Smooth muscle cell (in vitro differentiated cells): ENCODE measurements at regions not wholly inside any gene's neighbourhood (a gene's known extent, or its start where the extent isn't known, plus 50 kb on each side); places are given as distances from the start of the nearest gene placed in this dataset.

ENCODE experiments used
- DNase-seq: peaks from one replicate; lab custom pipeline; 2025; ENCODE audit not compliant: unreplicated experiment; lab: John Stamatoyannopoulos, UW
- H2AFZ ChIP-seq: fragments of 200-600 bp; sonication (generic); 2 replicates; pipeline ENCODE4 v1.6.0; 2016; ENCODE audit warnings: antibody characterized with exemption, low read depth, mild to moderate bottlenecking
- H3F3A ChIP-seq: fragments of 200-600 bp; sonication (generic); 2 replicates; pipeline ENCODE4 v1.6.0; 2017; ENCODE audit warnings: antibody characterized with exemption, low read depth
- H3K27ac ChIP-seq: fragments of 200-600 bp; sonication (generic); 2 replicates; pipeline ENCODE4 v1.5.1; 2016; ENCODE audit warnings: low read depth, mild to moderate bottlenecking
- H3K27me3 ChIP-seq: fragments of 200-600 bp; sonication (generic); 2 replicates; pipeline ENCODE4 v1.6.1; 2016; ENCODE audit warnings: low read depth, mild to moderate bottlenecking
- H3K36me3 ChIP-seq: fragments of 200-600 bp; sonication (generic); 2 replicates; pipeline ENCODE4 v1.5.1; 2016; ENCODE audit warnings: low read depth
- H3K4me1 ChIP-seq: fragments of 200-600 bp; sonication (generic); 2 replicates; pipeline ENCODE4 v1.5.1; 2016; ENCODE audit warnings: low read depth
- H3K4me2 ChIP-seq: fragments of 200-600 bp; sonication (generic); 2 replicates; pipeline ENCODE4 v1.6.0; 2016; ENCODE audit warnings: mild to moderate bottlenecking
- H3K4me3 ChIP-seq: fragments of 200-600 bp; sonication (generic); 2 replicates; pipeline ENCODE4 v1.5.1; 2016; ENCODE audit warnings: mild to moderate bottlenecking
- H3K79me2 ChIP-seq: fragments of 200-600 bp; sonication (generic); 2 replicates; pipeline ENCODE4 v1.6.0; 2016; ENCODE audit warnings: low read depth, mild to moderate bottlenecking
- H3K9ac ChIP-seq: fragments of 200-600 bp; sonication (generic); 2 replicates; pipeline ENCODE4 v1.6.0; 2016; ENCODE audit warnings: low read depth
- H3K9me3 ChIP-seq: fragments of 200-600 bp; sonication (generic); replicated peaks from 2 replicates; pipeline ENCODE4 v1.5.1; 2016; ENCODE audit warnings: low read depth
- H4K20me1 ChIP-seq: fragments of 200-600 bp; sonication (generic); 2 replicates; pipeline ENCODE4 v1.6.0; 2016; ENCODE audit warnings: low read depth
- CTCF ChIP-seq: fragments of 200-600 bp; sonication (generic); IDR thresholded peaks from 2 replicates; pipeline ENCODE4 v1.5.1; 2017; ENCODE audit warnings: borderline replicate concordance, mild to moderate bottlenecking, antibody characterized with exemption; ENCODE audit not compliant: insufficient read depth, poor library complexity, severe bottlenecking
- WGBS: methylation state at CpG from one replicate; pipeline ENCODE4 v1.1.7; 2016; ENCODE audit warnings: low lambda C conversion rate; 5-methylcytosine and 5-hydroxymethylcytosine counted together

DNA sequence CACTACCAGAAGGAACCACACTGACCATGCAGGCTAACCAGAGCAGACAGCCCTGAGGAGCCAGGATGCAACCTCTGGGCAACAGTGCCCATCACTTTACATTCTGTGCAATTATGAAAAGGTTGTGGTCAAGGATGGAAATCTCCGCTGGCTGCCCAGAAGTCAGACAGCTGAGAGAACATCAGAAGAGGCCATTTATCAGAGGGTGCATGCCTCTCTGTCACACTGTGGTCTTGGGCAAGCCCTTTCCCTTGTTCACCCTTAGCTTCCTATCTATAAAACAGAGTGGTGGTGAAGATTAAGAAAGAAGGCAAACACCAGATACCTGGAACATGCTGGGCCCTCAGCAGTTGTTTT, 120.7 kb upstream of the GDF10 start:
- H3K4me3 ChIP-seq: no peak overlapping the region
- no peak overlapping the region for H2AFZ ChIP-seq
- H4K20me1 ChIP-seq: no peaks in the 10 kb centered on the region
- no peaks in the 10 kb centered on the region for H3F3A ChIP-seq
- H3K9ac ChIP-seq: no peak overlapping the region
- no peaks in the 10 kb centered on the region for H3K4me1 ChIP-seq
- no peak overlapping the region for H3K27ac ChIP-seq
- H3K9me3 ChIP-seq: no peaks in the 10 kb centered on the region
- 100% methylated on average over 1 of the region's 1 CpG for WGBS
- no peak overlapping the region for H3K4me2 ChIP-seq
- no peak for TF ChIP-seq CTCF
- H3K79me2 ChIP-seq: no peaks in the 10 kb centered on the region
- DNase-seq: no peak
- H3K36me3 ChIP-seq: no peaks in the 10 kb centered on the region
- H3K27me3 ChIP-seq: no peaks in the 10 kb centered on the region

DNA sequence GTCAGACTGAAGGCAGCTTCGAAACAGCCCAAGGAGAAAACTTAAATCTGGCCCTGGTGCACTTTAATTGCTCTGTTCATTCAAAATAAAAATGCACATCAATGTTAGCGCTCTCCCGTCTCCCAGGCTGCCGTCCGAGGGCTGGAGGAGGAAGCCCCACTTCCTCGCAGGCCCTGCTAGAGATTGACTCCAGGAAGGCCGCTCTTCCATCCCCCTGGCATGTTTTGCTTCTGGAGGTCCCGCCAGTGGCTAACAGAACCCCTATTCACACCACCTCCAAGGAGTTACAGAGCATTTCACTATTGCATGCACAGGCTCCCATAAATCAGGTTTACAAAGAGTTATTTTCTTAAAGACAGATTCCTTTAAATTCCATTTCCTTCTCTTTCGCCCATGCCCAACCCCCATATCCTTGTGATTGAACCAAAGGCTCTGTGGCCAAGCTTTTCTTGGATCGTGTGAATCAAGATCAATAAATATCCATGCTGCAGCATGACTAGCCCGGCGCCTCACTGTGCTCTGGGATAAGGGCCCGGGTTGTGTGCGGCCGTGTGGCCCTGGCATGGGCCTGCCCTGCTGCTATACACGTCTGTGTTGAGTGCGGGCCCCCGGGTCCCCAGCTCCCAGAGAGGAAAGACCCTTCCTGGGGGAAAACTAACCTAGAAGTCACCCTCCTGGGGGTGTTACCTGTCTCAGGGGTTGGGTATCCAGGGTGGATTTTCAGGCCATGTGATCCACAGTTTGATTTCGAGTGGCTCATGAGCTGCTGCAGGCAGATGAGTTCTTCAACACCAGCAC, 118.7 kb upstream of the GDF10 start:
- no peaks in the 10 kb centered on the region for H3K27me3 ChIP-seq
- no peaks in the 10 kb centered on the region for H3K4me1 ChIP-seq
- H3K9ac ChIP-seq: no peak overlapping the region
- no peak for DNase-seq
- WGBS: 94% methylated on average over 19 of the region's 19 CpGs
- H3F3A ChIP-seq: no peaks in the 10 kb centered on the region
- H3K27ac ChIP-seq: no peak overlapping the region
- no peak overlapping the region for H3K4me3 ChIP-seq
- H3K4me2 ChIP-seq: no peak overlapping the region
- no peaks in the 10 kb centered on the region for H3K79me2 ChIP-seq
- no peaks in the 10 kb centered on the region for H3K9me3 ChIP-seq
- H2AFZ ChIP-seq: no peak overlapping the region
- H3K36me3 ChIP-seq: no peaks in the 10 kb centered on the region
- no peak for TF ChIP-seq CTCF
- no peaks in the 10 kb centered on the region for H4K20me1 ChIP-seq

DNA sequence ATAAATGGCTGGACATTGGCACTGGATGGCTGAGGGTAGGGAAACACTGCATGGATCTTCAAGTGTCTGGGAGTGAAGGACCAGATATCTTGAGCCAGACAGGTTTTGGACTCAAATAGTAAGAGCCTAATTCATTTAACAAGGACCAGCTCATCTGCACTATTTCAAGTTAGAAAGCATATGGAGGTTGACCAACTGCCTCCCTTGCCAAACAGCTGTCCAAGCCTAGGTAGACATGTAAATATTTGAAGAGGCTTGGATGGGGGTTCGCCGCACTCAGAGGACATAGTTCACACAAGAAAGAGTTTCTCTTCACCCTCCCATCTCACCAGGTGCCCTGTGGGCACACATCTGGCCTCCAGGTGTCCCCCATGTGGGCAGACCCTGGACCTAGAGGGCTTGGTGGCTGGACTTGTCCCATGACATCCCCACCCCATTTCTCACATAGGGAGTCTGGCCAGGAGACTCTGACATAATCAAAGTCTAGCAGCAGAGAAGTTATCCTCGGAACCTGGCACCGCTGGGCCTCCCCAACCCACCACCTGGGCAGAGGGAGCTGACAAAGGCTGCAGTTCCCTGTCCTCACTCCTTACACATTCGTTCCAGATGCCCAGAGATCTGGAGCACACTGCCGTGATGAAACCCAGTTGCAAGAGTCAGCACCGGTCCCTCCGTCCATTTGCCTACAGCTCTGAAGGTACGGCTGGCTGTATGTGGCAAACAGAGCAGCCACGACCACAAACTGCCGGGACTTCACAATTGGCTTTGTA, 116.9 kb upstream of the GDF10 start:
- H3K9ac ChIP-seq: no peak overlapping the region
- no peaks in the 10 kb centered on the region for H3F3A ChIP-seq
- WGBS: 94% methylated on average over 11 of the region's 11 CpGs
- H2AFZ ChIP-seq: no peak overlapping the region
- no peak for TF ChIP-seq CTCF
- no peaks in the 10 kb centered on the region for H3K79me2 ChIP-seq
- no peak overlapping the region for H3K27ac ChIP-seq
- no peaks in the 10 kb centered on the region for H3K4me1 ChIP-seq
- DNase-seq: no peak
- H3K4me2 ChIP-seq: no peak overlapping the region
- H3K36me3 ChIP-seq: no peaks in the 10 kb centered on the region
- no peaks in the 10 kb centered on the region for H3K27me3 ChIP-seq
- no peaks in the 10 kb centered on the region for H3K9me3 ChIP-seq
- H3K4me3 ChIP-seq: no peak overlapping the region
- no peaks in the 10 kb centered on the region for H4K20me1 ChIP-seq
